ENCODE measurements at regions not wholly inside any gene's neighbourhood (a gene's known extent, or its start where the extent isn't known, plus 50 kb on each side); places are given as distances from the start of the nearest gene placed in this dataset.

- H3K4me3 ChIP-seq (ENCODE audit: low read depth in 1 of 3, low read length in 3 of 3) = no peak overlapping the region
- H3K9me3 ChIP-seq (ENCODE audit: control insufficient read depth in 4 of 4, low read length in 3 of 4) = peaks cover 0 to 5% (median 0%) of the 10 kb centered on the region in 4 donors
- WGBS = 67% methylated on average over 1 of the region's 1 CpG
- H3K9ac ChIP-seq (ENCODE audit: low read depth in 1 of 2, low read length in 2 of 2) = no peak overlapping the region
- no peak overlapping the region for H3K27ac ChIP-seq (ENCODE audit: low read depth in 1 of 2, low read length in 2 of 2)
- TF ChIP-seq JUND (IDR thresholded peaks at IDR 0.05) (no peak), RXRA (IDR thresholded peaks at IDR 0.05) (no peak), ZBTB33 (IDR thresholded peaks at IDR 0.05) (no peak), CTCF (IDR thresholded peaks at IDR 0.05; ENCODE audit: low read depth, low read length, missing input control) (no peak), RAD21 (IDR thresholded peaks at IDR 0.05) (no peak), NR2F2 (IDR thresholded peaks at IDR 0.05) (no peak), EGR1 (IDR thresholded peaks at IDR 0.05; ENCODE audit: low read depth in 2 of 2) (no peak), HNF4G (IDR thresholded peaks at IDR 0.05) (no peak)
- H3K27me3 ChIP-seq (ENCODE audit: control insufficient read depth in 4 of 4, insufficient read depth in 4 of 4, low read length in 3 of 4) = no peaks in the 10 kb centered on the region
- no peaks in the 10 kb centered on the region for H3K36me3 ChIP-seq (ENCODE audit: control insufficient read depth in 4 of 4, insufficient read depth in 3 of 4, low read depth in 1 of 4, low read length in 3 of 4)
- no peaks in the 10 kb centered on the region for H3K4me1 ChIP-seq (ENCODE audit: control insufficient read depth in 4 of 4, insufficient read depth in 4 of 4, low read length in 3 of 4)
- no peak for DNase-seq (ENCODE audit: low spot score)
Measured at GRCh38 chr9:107932046-107932445, 442.5 kb upstream of the KLF4 start.

GRCh38 chr9:107931071-107931715, 441.6 kb upstream of the KLF4 start:
- 74% methylated on average over 8 of the region's 8 CpGs for WGBS
- Histone ChIP-seq H3K4me1 (ENCODE audit: control insufficient read depth in 4 of 4, insufficient read depth in 4 of 4, low read length in 3 of 4) (no peaks in the 10 kb centered on the region), H3K27ac (ENCODE audit: low read depth in 1 of 2, low read length in 2 of 2) (no peak overlapping the region), H3K4me3 (ENCODE audit: low read depth in 1 of 3, low read length in 3 of 3) (no peak overlapping the region), H3K27me3 (ENCODE audit: control insufficient read depth in 4 of 4, insufficient read depth in 4 of 4, low read length in 3 of 4) (no peaks in the 10 kb centered on the region), H3K36me3 (ENCODE audit: control insufficient read depth in 4 of 4, insufficient read depth in 3 of 4, low read depth in 1 of 4, low read length in 3 of 4) (no peaks in the 10 kb centered on the region), H3K9me3 (ENCODE audit: control insufficient read depth in 4 of 4, low read length in 3 of 4) (peaks cover 0 to 4% (median 0%) of the 10 kb centered on the region in 4 donors), H3K9ac (ENCODE audit: low read depth in 1 of 2, low read length in 2 of 2) (no peak overlapping the region)
- TF ChIP-seq REST (IDR thresholded peaks at IDR 0.05) (no peak), FOXA2 (IDR thresholded peaks at IDR 0.05) (no peak), RXRA (IDR thresholded peaks at IDR 0.05) (no peak), HNF4A (conservative IDR thresholded peaks at IDR 0.05) (no peak), ATF3 (IDR thresholded peaks at IDR 0.05) (no peak), GABPA (IDR thresholded peaks at IDR 0.05 in 1 of 2, conservative IDR thresholded peaks at IDR 0.05 in 1 of 2) (no peak), CTCF (IDR thresholded peaks at IDR 0.05; ENCODE audit: low read depth, low read length, missing input control) (no peak), TAF1 (conservative IDR thresholded peaks at IDR 0.05) (no peak), SP1 (IDR thresholded peaks at IDR 0.05) (no peak), ZBTB33 (IDR thresholded peaks at IDR 0.05) (no peak), MAX (IDR thresholded peaks at IDR 0.05) (no peak), YY1 (IDR thresholded peaks at IDR 0.05) (no peak), JUND (IDR thresholded peaks at IDR 0.05) (no peak), RAD21 (IDR thresholded peaks at IDR 0.05) (no peak), HNF4G (IDR thresholded peaks at IDR 0.05) (no peak)
- DNase-seq (ENCODE audit: low spot score) = no peak
